ENCODE measurements at regions not wholly inside any gene's neighbourhood (a gene's known extent, or its start where the extent isn't known, plus 50 kb on each side); places are given as distances from the start of the nearest gene placed in this dataset.
A peak's percentile ranks its signal among the peaks of the same experiment; 100 is the strongest.

- ATAC-seq = no peak
These were observed 245.2 kb downstream of the LTN1 start for GRCh38 chr21:28747464-28747863.

- ATAC-seq = no peak
These were observed 246.5 kb downstream of the LTN1 start for GRCh38 chr21:28746166-28746565.

GRCh38 chr21:28745131-28746016, 247.3 kb downstream of the LTN1 start:
- ATAC-seq = peak; percentile 89

GRCh38 chr21:28743723-28744122, 249.0 kb downstream of the LTN1 start:
- no peak for ATAC-seq

GRCh38 chr21:28742527-28742926, 250.2 kb downstream of the LTN1 start:
- ATAC-seq = no peak

DNA sequence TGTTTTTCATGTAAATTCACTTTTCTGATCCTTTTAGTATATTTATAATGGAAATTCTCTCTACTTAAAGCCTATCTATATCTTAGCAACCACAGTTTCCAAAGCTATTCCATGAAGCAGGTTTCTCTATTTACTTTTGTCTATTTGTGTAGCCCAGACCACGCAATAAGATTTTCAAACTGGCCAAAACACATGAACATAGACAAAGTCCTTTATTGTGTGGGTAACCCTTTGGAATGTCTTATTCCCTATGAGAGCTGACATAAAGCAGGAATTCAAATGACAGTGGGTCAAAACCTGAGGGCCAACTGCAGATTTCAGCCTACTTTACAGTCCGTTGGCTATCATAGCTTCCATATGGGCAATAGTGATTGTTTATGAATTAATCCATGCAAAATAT, 252.6 kb downstream of the LTN1 start:
- ATAC-seq = no peak

DNA sequence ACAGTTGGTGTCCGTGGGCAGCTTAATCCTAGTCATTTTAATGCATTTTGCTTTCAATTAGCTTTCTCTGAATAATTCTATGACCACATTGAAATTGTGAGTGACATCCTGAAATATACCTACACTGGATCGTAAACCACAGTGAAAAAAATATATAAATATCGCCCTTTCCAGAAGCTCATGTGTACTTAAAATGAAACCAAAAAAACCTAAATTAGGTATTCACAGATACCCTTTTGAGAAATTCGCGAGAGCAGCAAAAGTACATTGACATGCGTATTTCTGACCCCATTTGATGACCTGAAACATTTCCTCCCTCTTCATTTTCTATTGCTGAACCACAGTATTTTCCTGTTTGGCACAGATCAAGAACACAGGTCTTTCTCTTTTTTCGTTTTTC, 253.8 kb downstream of the LTN1 start:
- ATAC-seq = no peak

DNA sequence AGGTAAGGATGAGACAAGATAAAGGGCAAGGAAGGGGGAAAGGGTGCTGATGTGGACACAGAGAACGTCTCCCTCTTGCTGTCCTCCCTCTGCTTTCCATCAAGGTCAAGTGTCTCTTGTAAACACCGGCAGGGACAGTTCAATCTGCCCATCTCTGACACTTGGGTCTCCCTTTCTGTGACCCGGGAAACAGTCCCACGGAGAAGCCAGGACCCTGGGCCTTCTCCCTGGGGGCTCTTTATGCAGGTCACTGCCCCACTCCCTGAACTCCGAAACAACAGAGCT, 254.3 kb downstream of the LTN1 start:
- ATAC-seq = no peak

- no peak for ATAC-seq
These were observed 254.8 kb downstream of the LTN1 start for GRCh38 chr21:28737674-28738419.

- ATAC-seq = peak; percentile 68
These were observed 258.0 kb downstream of the LTN1 start for GRCh38 chr21:28734522-28735175.

DNA sequence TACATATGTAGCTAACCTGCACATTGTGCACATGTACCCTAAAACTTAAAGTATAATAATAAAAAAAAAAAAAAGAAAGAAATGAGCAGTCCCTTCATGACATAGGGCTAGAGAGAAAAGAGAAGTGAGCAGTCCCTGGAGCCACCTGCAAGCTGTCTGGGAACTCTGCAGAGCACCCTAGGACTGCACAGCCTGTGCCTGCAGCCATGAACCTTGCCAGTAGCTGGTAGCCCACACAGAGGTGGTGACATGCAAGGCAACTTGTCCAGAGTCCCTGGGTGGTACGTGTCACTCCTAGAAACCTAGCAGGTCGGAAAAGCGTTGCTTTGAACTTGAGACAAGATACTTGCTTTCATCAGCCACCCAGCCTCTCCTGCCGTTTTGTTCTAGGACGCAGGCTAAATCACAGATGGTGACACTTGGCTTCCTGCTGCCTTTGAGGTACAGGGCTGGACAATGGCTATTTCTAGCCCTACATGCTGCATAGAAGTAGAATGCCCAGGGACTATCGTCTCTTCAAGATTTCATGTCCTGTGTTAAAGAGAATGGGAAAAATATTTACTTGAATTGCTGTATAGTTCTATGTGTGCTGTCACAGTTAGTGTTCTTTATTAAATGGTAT, 260.9 kb downstream of the LTN1 start:
- no peak for ATAC-seq

DNA sequence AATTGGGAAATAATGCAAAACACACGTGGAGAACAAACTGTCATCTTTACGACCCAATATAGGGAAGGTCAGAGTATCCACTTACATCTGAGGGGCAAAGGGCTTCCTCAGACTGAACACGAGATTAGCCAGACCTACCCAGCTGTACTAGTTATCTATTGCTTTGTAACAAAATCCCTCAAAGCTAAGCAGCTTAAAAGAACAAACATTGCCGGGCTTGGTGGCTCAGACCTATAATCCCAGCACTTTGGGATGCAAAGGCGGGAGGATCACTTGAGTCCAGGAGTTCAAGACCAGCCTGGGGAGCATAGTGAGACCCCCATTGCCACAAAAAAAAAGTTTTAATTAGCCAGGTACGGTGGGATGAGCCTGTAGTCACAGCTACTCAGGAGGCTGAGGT, 262.8 kb downstream of the LTN1 start:
- ATAC-seq = no peak

GRCh38 chr21:28727809-28728208, 264.9 kb downstream of the LTN1 start:
- ATAC-seq = no peak

- ATAC-seq = no peak
These were observed 267.3 kb downstream of the LTN1 start for GRCh38 chr21:28725396-28725795.

DNA sequence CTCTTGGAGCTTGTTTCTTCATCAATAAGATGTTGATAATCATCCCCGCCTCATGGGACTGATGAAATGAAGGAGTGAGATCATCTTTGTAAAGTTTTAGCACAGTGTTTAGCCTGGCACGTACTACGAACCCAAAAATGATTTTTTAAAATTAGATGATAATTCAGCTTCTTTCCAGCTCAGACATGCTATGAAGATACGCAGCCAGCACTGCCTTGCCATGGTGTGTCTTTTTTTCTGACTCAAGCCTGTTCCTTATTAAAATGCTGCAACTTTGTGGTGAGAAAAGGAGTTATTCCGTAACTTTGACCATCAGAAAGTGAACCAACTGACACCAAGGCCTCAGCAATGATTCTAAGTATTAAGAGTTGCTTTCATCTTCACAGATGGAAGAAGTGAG, 269.0 kb downstream of the LTN1 start:
- ATAC-seq = peak; percentile 28

- ATAC-seq = no peak
These were observed 273.0 kb downstream of the LTN1 start for GRCh38 chr21:28719723-28720122.

DNA sequence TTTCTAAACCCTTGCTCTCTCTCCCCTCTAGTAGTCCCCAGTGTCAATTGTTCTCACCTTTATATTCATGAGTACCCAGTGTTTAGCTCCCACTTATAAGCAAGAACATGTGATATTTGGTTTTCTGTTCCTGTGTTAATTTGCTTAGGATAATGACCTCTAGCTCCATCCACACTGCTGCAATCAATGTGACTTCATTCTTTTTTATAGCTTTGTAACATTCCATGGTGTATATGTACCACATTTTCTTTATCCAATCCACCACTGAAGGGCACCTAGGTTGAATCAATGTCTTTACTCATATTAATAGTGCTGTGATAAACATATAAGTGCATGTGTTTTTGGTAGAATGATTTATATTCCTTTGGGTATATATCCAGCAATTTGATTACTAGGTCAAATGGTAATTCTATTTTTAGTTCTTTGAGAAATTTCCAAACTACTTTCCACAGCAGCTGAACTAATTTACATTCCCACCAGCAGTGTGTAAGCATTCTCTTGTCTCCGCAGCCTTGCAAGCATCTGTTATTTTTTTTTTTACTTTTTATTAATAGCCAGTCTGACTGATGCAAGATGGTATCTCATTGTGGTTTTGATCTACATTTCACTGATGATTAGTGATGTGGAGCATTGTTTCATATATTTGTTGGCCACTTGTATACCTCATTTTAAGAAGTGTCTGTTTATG, 277.8 kb downstream of the LTN1 start:
- ATAC-seq = no peak

DNA sequence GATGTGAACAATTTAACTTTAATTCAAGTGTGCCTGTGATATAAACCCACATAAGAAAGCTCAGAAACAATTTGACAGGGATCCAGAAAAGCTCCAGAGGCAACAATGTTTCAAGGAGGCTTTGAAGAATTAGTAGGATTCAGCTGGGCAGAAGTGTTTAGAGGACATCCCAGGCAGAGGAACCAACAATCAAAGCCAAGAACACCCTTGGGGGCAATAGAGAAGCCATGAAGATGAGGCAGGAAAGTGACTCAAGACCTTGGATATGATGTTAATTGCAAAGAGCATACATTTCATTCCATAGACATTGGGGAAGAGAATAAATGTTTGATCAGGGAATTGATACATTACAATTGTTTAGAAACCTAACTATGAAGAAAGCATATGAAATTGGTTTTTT, 280.3 kb downstream of the LTN1 start:
- no peak for ATAC-seq

DNA sequence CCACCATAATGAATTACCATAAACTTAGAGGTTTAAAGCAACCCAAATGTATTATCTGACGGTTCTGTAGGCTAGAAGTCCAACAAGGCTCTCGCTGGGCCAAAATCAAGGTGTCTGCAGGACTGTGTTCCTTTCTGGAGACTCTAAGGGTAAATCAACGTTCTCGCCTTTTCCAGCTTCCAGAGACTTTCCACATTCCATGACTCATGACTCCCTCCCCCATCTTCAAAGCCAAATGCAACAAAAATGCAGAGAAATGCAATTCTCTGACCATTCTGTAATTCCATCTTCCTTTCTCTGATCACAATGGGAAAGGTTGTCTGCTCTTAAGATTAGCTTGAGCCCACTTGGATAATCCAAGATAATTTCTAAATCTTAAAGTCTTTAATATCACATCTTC, 287.1 kb downstream of the LTN1 start:
- ATAC-seq = no peak

GRCh38 chr21:28704746-28705145, 287.9 kb downstream of the LTN1 start:
- no peak for ATAC-seq

- no peak for ATAC-seq
These were observed 288.8 kb downstream of the LTN1 start for GRCh38 chr21:28703861-28704260.

DNA sequence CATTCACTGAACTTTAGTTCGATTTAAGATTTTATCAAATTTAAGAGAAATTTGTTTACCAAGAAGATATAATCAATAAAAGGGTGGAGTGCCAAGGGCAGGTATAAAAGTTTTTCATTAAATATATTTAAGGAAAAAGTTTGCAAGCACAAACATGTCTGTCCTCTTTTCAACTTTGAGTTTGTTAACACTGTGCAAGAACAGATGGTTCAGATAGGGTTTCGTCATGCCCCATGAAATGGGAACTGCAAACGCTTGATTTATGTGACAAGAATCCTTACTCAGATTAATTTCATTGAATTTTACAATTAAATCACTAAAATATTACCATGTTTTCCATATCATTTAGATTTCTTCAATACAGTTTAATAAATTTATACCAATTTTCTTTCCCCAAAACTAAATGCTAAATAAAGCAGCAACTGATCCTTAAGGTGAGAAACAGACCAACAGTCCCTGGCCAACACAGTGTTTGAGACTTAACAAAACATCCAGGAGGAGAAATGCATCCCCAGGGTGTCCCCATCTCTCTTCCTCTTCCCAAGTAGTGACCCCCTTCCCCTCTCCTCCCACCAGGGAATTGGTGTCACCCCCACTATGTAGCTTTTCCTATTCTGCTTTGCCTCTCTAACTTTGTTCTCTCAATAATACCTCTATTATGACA, 292.9 kb downstream of the LTN1 start:
- ATAC-seq = peak; percentile 57

All from esophagus mucosa (tissue), 1 donor.